ENCODE measurements at regions not wholly inside any gene's neighbourhood (a gene's known extent, or its start where the extent isn't known, plus 50 kb on each side); places are given as distances from the start of the nearest gene placed in this dataset.
"Not testable (repeated sequence)": the region's sequence is repeated elsewhere in the genome, so short reads cannot be mapped to it uniquely, and the experiment has no call there.

DNA sequence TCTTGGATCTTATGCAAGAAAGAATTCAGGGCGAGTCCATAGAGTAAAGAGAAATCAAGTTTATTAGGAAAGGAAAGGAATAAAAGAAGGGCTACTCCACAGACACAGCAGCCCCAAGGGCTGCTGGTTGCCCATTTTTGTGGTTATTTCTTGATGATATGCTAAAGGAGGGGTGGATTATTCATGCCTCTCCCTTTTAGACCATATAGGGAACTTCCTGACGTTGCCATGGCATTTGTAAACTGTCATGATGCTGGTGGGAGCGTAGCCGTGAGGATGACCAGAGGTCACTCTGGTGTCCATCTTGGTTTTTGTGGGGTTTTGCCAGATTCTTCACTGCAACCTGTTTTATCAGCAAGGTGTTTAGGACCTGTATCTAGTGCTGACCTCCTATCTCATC, 115.4 kb upstream of the CARD11 start:
- no peak for DNase-seq (ENCODE audit: extremely low read depth, low read depth)

DNA sequence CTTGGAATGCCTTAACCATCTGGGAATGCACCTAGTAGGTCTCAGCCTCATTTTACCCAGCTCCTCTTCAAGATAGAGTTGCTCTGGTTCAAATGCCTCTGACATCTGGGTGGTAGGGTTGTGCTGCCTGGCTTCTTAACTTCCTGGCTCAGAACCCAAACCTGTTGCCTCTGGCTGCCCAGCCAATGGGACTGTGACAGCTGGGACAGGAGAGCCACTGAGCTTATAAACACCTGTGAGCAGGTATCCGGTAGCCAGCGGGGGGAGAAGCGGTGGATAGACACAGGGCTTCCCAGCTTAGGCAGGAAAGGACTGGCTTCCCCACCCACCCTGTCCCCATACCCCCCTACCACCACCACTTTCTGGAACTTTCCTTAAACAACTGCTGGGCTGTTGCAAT, 115.8 kb upstream of the CARD11 start:
- no peak for DNase-seq (ENCODE audit: extremely low read depth, low read depth)

DNA sequence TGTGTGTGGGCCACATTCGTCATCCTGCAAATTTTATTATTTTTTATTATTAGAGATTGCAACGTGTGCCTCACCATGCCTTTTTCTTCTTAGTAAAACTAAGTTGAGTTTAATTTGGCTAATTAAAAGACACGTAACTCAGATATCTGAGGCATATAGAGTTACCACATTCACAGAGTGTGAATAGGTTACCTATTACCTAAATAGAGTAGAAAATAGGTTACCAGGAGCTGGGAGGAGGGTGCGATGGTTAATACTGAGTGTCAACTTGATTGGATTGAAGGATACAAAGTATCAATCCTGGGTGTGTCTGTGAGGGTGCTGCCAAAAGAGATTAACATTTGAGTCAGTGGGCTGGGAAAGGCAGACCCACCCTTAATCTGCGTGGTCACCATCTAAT, 116.3 kb upstream of the CARD11 start:
- DNase-seq (ENCODE audit: extremely low read depth, low read depth): not testable (repeated sequence)

DNA sequence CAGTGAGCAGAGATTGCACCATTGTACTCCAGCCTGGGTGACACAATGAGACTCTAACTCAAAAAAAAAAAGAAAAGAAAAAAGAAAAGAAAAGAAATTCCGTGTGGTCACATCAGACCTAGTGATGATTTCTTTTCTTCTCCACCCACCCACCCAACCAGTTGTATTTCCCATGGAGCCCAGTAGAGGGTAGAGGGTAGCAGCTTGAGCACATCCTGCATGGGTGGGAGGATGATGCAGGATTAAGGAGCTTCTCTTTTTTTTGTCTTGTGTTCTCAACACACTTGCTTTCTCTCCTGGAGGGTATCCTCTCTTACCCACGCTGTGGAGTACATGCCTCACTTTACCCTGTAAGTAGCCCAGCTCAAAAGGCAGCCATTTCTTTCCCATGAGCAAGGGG, 118.6 kb upstream of the CARD11 start:
- DNase-seq (ENCODE audit: extremely low read depth, low read depth): no peak

DNA sequence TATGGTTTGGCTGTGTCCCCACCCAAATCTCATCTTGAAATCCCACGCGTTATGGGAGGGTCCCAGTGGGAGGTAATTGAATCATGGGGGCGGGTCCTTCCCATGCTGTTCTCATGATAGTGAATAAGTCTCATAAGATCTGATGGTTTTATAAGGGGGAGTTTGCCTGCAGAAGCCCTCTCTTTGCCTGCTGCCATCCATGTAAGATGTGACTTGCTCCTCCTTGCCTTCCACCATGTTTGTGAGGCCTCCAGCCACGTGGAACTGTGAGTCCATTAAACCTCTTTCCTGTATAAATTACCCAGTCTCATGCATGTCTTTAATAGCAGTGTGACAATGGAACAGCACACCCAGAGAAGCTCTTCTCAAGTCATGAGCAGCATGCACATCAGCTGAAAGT, 119.1 kb upstream of the CARD11 start:
- DNase-seq (ENCODE audit: extremely low read depth, low read depth): not testable (repeated sequence)

DNA sequence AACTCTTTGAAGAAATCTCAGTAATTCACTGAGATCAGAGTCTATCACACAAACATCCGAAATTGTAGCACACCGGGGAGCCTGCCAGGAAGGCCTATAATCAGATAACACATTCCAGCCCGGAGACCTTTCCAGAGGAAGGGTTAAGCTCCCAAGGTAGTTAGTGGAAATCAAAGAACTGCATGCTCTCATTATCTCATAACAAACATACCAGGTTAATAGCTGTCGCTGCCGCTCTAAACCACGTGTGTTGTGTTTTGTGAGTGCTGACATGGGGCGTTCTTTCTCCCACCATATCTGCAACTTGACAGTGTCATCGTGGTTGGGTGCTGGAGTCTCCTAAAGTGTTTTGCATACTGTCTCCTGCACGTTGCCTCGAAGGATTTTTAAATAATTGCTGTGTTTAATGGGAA, 120.7 kb upstream of the CARD11 start:
- DNase-seq (ENCODE audit: extremely low read depth, low read depth): no peak

DNA sequence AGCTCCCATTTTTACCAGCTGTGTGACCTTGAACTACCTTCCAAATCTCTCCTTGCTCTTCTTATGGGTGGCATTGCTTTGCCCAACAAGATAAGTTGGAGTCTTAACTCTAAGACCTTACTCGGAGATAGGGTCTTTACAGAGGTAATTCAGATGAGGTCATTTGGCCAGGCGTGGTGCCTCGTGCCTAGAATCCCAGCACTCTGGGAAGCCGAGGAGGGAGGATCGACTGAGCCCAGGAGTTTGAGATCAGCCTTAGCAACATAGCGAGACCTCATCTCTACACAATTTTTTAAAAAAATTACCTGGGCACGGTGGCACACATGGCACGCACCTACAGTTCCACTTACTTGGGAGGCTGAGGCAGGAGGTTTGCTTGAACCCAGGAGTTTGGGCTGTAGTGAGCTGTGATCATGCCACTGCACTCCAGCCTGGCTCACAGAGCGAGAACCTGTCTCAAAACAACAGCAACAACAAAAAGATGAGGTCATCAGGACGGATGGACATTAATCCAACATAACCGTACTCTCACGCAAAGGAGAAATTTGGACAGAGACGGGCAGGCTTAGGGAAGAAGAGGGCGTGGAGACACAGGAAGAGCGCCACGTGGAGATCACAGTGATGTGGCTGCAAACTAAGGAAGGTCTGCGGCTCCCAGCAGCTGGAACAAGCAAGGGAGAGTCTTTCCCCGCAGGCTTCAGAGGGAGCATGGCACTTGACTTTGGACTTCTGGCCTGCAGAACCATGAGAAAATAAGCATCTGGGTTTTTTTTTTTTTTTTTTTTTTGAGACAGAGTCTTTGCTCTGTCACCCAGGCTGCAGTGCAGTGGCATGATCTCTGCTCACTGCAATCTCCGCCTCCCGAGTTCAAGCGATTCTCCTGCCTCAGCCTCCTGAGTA, 122.3 kb upstream of the CARD11 start:
- DNase-seq (ENCODE audit: extremely low read depth, low read depth): no peak

DNA sequence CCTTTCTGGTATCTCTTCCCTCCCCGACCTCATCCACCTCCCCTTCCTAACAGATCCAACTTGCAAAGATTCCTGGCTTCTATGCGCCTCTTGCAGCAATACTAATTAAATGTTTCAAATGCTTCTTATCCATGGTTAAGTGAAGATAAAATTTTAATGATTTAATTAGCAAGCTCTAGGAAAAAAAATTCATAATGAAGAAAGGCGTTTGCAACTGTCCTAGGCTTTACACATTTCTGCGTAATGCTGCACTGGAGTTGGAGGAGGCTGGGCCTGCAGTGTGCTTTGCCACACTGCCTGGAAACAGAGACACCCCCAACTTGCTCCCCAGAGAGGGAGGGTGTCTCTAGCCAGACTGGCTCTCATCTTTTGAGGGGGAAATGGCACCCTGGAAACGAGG, 123.9 kb upstream of the CARD11 start:
- DNase-seq (ENCODE audit: extremely low read depth, low read depth): no peak

DNA sequence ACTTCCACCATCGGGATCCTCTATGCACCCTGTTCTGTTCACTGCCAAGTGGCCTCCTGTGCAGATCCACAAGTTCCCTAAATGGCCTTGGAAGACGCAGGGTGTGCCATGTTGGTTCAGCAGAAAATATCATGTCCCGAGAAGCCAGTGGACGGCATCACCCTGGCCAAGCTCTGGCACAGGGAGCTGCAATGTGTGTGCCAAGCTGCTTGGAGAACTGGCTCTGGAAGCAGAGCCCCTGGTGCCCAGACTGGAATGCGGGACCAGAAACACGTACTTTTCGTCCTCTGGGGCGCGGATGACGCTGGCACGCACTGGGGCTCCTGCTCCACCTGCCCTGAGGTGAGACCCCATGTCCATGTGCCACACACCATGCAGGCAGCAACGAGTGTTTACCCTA, 124.7 kb upstream of the CARD11 start:
- no peak for DNase-seq (ENCODE audit: extremely low read depth, low read depth)

DNA sequence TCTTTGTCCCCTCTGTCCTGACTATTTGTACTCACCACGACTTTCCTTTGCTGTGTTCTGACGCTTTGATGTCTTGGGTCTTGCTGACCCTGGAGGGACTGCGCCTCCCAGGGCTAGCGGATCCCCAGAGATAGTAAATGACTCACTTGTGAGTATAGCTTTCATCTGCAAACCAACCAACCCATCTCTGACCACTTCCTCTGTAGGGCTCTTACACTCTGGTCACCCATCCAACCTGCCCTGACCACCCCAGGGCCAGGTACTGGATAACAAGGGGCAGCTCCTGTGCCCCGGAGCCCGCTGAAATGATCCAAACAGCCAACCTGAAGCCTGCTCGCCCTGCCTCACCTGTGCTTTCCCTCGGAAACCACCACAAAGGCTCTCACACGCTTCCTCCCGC, 125.2 kb upstream of the CARD11 start:
- DNase-seq (ENCODE audit: extremely low read depth, low read depth): no peak

DNA sequence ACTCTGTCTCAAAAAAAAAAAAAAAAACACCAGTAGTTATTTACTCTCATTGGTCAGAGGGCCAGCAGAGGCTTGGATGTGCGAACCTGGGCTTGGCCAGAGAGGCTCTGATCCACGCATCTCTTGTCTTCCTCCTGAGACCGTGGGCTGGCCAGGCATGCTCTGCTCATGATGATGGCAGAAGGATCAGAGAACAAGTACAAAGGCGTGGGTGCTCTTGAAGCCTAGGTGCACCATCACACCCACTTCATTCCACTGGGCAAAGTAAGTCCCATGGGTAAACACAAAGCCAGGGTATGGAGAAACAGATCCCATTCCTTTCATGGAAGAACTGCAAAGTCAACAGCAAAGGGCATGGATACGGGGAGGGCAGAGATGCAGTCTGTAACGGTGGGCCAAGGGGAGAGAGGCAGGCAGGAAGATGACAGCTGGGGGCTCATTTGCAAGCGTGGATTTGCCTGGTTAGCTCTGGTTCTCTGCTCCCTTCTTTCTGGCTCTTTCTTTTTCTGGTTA, 128.2 kb upstream of the SDK1 start:
- DNase-seq (ENCODE audit: extremely low read depth, low read depth): no peak

DNA sequence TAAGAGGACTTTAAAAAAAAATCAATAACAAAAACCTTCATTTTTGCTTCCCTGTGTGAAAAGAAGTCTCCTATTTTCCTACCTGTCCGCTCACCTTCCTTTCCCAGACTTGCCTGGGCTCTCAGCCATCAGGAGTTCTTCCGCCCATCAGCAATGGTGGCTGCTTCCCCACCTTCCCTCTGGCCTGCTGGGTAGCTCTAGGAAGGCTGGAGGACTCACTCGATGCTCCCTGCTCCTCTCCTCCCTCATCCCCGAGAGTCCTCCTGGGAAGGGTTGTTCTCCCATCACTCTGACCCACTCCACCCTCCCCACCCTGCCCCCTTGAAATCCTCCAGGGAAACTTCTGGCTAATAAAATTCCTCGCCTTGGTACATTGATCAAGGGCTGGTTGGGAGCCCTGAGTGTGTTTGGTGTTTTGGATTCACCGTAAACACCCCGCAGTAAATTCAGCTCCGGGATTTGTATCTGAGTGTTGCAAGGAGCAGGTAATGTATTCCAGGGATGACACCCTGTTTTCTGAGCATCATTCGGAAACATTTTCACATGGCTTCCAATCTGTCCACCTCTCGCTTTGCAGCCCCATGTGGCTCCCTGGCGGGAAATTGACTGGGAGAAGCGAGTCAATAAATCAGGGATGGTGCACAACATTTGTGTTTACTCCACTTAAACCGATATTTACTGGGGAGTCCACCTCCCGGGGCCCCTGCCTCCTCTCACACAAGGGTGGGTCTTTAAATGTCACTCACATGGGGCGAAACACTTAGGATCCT, 126.4 kb upstream of the SDK1 start:
- no peak for DNase-seq (ENCODE audit: extremely low read depth, low read depth)

DNA sequence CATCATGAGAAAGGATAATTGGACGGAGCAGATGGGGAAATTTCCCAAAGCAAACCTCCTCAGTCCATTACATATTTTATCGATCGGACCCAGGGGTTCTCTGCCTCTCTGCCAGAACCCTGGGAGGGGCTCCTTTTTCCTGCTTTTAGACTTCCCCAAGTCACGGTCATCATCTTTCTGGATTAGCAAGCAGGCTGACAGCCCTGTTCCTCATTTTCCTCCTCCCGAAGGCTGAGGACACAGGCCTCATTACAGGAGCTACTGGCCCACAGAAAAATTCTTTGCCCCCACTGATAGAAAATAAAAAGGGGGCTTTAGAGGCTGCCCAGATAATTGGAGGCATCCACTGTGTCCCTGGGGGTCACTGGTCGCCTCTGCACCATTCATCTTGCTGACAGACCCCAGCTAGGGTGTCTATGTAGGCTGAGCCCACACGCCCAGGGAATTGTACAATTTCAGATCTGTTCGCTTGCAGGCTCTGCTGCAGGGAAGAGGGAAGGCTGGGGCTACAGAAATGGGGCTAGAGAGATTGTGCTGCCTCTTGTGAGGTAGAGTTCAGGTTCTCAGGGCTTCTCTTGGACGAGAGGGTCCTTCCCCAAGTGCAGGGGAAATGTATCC, 125.7 kb upstream of the SDK1 start:
- no peak for DNase-seq (ENCODE audit: extremely low read depth, low read depth)

DNA sequence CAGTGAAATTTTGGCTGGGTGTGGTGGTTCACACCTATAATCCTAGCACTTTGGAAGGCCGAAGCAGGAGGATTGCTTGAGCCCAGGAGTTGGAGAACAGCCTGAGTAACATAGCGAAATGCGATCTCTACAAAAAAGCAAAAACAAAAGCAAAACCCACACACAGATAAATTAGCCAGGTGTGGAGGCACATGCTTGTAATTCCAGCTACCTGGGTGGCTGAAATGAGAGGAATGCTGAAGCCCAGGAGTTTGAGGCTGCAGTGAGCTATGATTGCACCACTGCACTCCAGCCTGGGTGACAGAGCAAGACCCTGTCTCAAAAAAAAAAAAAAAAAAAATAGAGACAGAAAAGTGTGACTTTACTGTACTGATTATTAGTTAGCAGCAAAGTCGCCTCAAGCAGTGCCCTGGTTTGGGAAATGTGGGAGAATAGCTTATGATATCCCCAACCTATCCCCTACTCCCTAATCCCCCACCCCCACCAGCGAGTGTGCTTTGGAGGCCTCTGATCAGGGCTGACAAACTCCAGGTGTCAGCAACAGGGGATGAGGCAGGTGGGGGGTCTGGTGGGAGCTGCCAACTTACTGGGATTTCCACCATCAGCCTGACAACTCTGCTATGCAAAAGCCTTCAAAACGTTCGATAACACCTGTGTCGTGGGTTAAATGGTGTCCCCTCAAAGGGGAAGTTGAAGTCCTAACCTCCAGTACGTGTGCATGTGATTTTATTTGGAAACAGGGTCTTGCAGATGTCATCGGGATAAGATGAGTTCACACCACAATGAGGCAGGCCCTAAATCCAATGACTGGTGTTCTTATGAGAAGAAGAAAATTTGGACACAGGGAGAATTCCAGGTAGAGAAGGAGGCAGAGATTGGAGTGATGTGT, 124.7 kb upstream of the SDK1 start:
- DNase-seq (ENCODE audit: extremely low read depth, low read depth): no peak

DNA sequence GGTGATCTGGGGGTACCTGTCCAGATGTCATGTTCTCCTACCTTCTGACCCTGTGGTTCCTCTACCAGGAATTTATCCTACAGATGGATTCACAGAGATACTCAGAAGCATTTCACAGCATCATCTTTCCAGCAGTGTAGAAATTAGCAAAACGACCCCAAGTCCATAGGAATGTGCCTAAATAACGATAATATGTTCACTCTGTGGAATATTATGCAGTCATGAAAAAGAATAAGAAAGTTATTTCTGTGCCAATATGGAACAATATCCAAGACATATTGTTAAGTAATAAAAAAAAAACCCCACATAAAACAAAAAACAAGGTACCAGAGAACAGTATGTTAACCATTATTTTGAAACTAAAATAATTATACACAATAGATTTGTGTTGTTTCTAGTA, 123.8 kb upstream of the SDK1 start:
- DNase-seq (ENCODE audit: extremely low read depth, low read depth): no peak

DNA sequence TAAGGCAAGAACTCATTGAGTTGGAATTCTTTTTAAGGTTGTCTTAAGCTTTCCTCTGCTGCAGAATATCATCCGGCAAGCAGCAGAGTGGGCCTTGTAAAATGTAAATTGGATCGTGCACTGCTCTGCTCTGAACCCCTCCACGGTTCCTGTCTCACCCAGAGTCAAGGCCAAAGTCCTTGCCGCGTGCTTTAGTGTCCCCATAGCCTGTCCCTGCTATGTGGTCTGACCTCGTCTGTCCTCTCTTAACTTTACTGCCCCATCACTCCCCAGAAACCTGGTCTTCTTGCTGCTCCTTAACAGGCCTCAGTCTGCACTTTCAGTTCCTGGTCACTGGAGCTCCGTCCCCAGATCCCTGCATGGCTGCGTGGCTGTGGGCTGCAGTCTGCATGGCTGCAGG, 121.6 kb upstream of the SDK1 start:
- no peak for DNase-seq (ENCODE audit: extremely low read depth, low read depth)

DNA sequence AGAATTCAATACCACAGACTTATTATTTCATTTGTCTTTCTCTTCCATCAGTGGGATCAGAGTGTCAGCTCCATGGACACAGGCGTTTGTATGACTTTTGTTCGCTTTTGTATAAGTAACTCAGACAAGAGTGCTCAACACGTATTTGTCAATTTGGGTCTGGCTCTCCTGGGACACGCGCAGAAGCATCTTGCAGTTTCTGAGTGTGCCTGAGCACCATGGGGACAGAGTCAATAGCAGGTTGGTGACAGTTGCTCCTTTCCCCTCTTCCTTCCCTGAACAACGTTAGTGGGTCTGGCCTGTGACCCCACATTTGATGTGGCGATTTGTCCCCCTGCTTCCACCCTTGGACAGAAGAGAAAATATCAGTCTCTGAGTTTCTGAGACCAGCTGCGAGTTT, 120.4 kb upstream of the SDK1 start:
- DNase-seq (ENCODE audit: extremely low read depth, low read depth): no peak

DNA sequence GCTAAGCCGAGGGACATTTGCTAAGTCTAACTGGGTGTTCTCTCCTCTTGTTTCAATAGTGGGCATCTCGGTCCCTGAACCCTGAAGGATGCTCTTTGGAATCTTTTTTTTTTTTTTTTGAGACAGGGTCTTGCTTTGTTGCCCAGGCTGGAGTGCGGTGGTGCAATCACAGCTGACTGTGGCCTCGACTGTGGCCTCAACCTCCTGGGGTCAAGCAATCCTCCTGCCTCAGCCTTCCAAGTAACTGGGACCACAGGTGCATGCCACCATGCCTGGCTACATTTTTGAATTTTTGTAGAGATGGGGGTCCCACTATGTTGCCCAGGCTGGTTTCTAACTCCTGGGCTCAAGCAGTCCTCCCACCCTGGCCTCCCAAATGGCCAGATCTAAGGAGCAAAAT, 119.0 kb upstream of the SDK1 start:
- DNase-seq (ENCODE audit: extremely low read depth, low read depth): not testable (repeated sequence)

DNA sequence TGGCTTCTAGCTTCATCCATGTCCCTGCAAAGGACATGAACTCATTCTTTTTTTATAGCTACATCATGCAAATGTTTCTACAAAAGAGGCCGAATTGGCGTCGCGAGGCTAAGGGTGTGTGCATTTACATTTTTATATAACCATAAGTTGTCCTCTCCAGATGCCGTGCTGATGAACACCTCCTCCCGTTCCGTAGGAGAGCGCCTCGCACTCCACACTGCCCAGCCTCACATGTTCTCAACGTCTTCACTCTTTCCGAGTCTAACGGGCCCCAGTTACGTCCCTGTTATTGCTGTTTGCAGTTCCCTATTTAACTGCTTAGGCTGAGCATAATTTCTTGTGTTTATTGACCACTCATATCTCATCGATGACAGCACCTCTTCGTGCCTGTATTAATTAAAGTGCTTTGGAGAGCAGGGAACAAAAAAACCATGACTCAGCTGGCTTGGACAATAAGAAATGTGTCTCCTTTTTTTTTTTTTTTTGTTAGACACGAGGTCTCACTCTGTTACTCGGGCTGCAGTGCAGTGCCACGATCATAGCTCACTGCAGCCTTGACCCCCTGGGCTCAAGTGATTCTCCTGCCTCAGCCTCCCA, 113.5 kb upstream of the SDK1 start:
- DNase-seq (ENCODE audit: extremely low read depth, low read depth): no peak

DNA sequence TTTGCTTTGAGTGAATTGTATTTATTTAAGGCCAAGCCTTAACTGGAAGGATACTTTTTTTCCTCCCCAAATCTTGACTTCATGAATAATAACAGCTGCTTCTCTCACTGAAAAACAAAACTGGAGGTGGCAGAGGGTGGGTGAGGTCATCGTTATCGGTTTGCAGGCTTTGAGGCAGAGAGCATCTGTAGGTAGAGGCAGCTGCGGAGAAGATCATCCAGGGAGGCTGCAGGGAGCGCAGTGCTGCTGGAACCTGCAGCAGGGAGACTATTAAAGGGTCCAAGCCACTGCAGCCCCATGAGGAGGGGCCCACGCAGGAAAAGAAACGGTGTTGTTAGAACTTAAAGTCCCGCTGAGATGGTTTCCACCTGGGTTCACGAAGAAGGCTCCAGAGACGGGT, 112.1 kb upstream of the SDK1 start:
- no peak for DNase-seq (ENCODE audit: extremely low read depth, low read depth)

All from NCI-H460 (cell line).